Sigmoid colon (tissue), 6 donors: ENCODE measurements at regions not wholly inside any gene's neighbourhood (a gene's known extent, or its start where the extent isn't known, plus 50 kb on each side); places are given as distances from the start of the nearest gene placed in this dataset.

Experiments
- DNase-seq: peaks from one replicate; pipeline ENCODE4 v3.0.0-alpha.2; 2019
- H3K27ac ChIP-seq, 4 donors: fragments of 200-600 bp; sonication (generic); one replicate each; pipeline ENCODE4 v1.5.1; 2016 to 2019; ENCODE audit warnings: mild to moderate bottlenecking in 1 of 4
- H3K27me3 ChIP-seq, 3 donors: fragments of 200-600 bp; sonication (generic); one replicate each; pipeline ENCODE4 v1.5.1; 2019; ENCODE audit warnings: mild to moderate bottlenecking in 1 of 3
- H3K36me3 ChIP-seq, 4 donors: fragments of 200-600 bp; sonication (generic); one replicate each; pipeline ENCODE4 v1.5.1; 2016 to 2019
- H3K4me1 ChIP-seq, 4 donors: fragments of 200-600 bp; sonication (generic); one replicate each; pipeline ENCODE4 v1.5.1; 2017 to 2019
- H3K4me3 ChIP-seq, 4 donors: fragments of 200-600 bp; sonication (generic); one replicate each; pipeline ENCODE4 v1.5.1; 2017 to 2019; ENCODE audit warnings: mild to moderate bottlenecking in 2 of 4, moderate library complexity in 1 of 4
- H3K9me3 ChIP-seq, 4 donors: fragments of 200-600 bp in 3 of 4; sonication (generic) in 3 of 4; one replicate each; pipeline versions ENCODE4 v1.5.1 to v1.6.1; 2013 to 2019
- CTCF ChIP-seq, 4 experiments: fragments of 450-650 bp in 3 of 4; fragments of 200-600 bp in 1 of 4; IDR thresholded peaks; one replicate each; pipeline ENCODE4 v1.5.1; 2016 to 2019; ENCODE audit warnings: antibody characterized with exemption in 4 of 4, mild to moderate bottlenecking in 3 of 4, moderate library complexity in 2 of 4
- EP300 ChIP-seq, 4 donors: sonication (generic); formaldehyde crosslinking; IDR thresholded peaks; one replicate each; pipeline ENCODE4 v1.6.1; 2017; ENCODE audit warnings: antibody characterized with exemption in 4 of 4
- POLR2A ChIP-seq, 2 donors: fragments of 450-650 bp; IDR thresholded peaks; one replicate each; pipeline ENCODE4 v1.6.1; 2016; ENCODE audit warnings: antibody characterized with exemption in 2 of 2, mild to moderate bottlenecking in 2 of 2, moderate library complexity in 2 of 2
- POLR2AphosphoS5 ChIP-seq, 4 donors: sonication (generic); formaldehyde crosslinking; IDR thresholded peaks; one replicate each; pipeline ENCODE4 v1.6.1; 2017; ENCODE audit warnings: antibody characterized with exemption in 4 of 4
- WGBS, 2 donors: extraction: QIAGEN DNeasy Blood & Tissue Kit; methylation state at CpG; one replicate each; pipeline ENCODE4 v1.1.7; 2013; 5-methylcytosine and 5-hydroxymethylcytosine counted together
- intact Hi-C: fragments of 100-400 bp; cut with DNase I; formaldehyde crosslinking; loops from one replicate; pipeline ENCODE4 v1.15.1; 2023
- donor health status: healthy with polysubstance abuse.
- donor health status: healthy.

- Histone ChIP-seq H3K27me3 (no peaks in the 10 kb centered on the region), H3K36me3 (no peaks in the 10 kb centered on the region), H3K9me3 (no peaks in the 10 kb centered on the region), H3K27ac (no peak overlapping the region), H3K4me1 (peaks cover 0 to 10% (median 0%) of the 10 kb centered on the region in 4 donors), H3K4me3 (no peak overlapping the region)
- WGBS, 2 donors = 49 to 58% methylated on average over 6 of the region's 6 CpGs
- intact Hi-C loops = no loop called here
- TF ChIP-seq POLR2AphosphoS5 (IDR thresholded peaks at IDR 0.05) = no peak
- TF ChIP-seq POLR2A (IDR thresholded peaks at IDR 0.05) = no peak
- no peak for TF ChIP-seq EP300 (IDR thresholded peaks at IDR 0.05)
- no peak for TF ChIP-seq CTCF (IDR thresholded peaks at IDR 0.05)
- no peak for DNase-seq
These were observed 195.5 kb upstream of the PRNP start for GRCh38 chr20:4490606-4491280.

- Histone ChIP-seq H3K4me1 (peaks cover 0 to 10% (median 0%) of the 10 kb centered on the region in 4 donors), H3K4me3 (no peak overlapping the region), H3K9me3 (no peaks in the 10 kb centered on the region), H3K36me3 (no peaks in the 10 kb centered on the region), H3K27me3 (no peaks in the 10 kb centered on the region), H3K27ac (no peak overlapping the region)
- TF ChIP-seq CTCF (IDR thresholded peaks at IDR 0.05) (no peak), POLR2A (IDR thresholded peaks at IDR 0.05) (no peak), EP300 (IDR thresholded peaks at IDR 0.05) (no peak), POLR2AphosphoS5 (IDR thresholded peaks at IDR 0.05) (no peak)
- no peak for DNase-seq
- WGBS, 2 donors = 80 to 86% methylated on average over 3 of the region's 3 CpGs
- intact Hi-C loops = no loop called here
These were observed 196.2 kb upstream of the PRNP start for GRCh38 chr20:4490045-4490444.

- intact Hi-C loops = no loop called here
- H3K4me1 ChIP-seq = peaks cover 0 to 10% (median 0%) of the 10 kb centered on the region in 4 donors
- no peaks in the 10 kb centered on the region for H3K36me3 ChIP-seq
- H3K4me3 ChIP-seq = no peak overlapping the region
- WGBS, 2 donors = 84 to 85% methylated on average over 9 of the region's 9 CpGs
- no peaks in the 10 kb centered on the region for H3K27me3 ChIP-seq
- H3K27ac ChIP-seq = no peak overlapping the region
- TF ChIP-seq CTCF (IDR thresholded peaks at IDR 0.05) (no peak), EP300 (IDR thresholded peaks at IDR 0.05) (no peak), POLR2AphosphoS5 (IDR thresholded peaks at IDR 0.05) (no peak), POLR2A (IDR thresholded peaks at IDR 0.05) (no peak)
- DNase-seq = no peak
- H3K9me3 ChIP-seq = no peaks in the 10 kb centered on the region
These were observed 197.6 kb upstream of the PRNP start for GRCh38 chr20:4488407-4489339.

- TF ChIP-seq EP300 (IDR thresholded peaks at IDR 0.05) = no peak
- H3K4me1 ChIP-seq = no peaks in the 10 kb centered on the region
- no peaks in the 10 kb centered on the region for H3K36me3 ChIP-seq
- DNase-seq = no peak
- 66 to 71% methylated on average over 5 of the region's 5 CpGs for WGBS, 2 donors
- intact Hi-C loops = no loop called here
- no peak overlapping the region for H3K27ac ChIP-seq
- no peaks in the 10 kb centered on the region for H3K9me3 ChIP-seq
- no peaks in the 10 kb centered on the region for H3K27me3 ChIP-seq
- no peak overlapping the region for H3K4me3 ChIP-seq
These were observed 201.8 kb upstream of the PRNP start for GRCh38 chr20:4484379-4484997.

GRCh38 chr20:4483961-4484360, 202.3 kb upstream of the PRNP start:
- intact Hi-C loops = no loop called here
- TF ChIP-seq POLR2AphosphoS5 (IDR thresholded peaks at IDR 0.05) (no peak), EP300 (IDR thresholded peaks at IDR 0.05) (no peak), POLR2A (IDR thresholded peaks at IDR 0.05) (no peak), CTCF (IDR thresholded peaks at IDR 0.05) (no peak)
- no peak overlapping the region for H3K4me3 ChIP-seq
- H3K36me3 ChIP-seq = no peaks in the 10 kb centered on the region
- H3K4me1 ChIP-seq = no peaks in the 10 kb centered on the region
- no peaks in the 10 kb centered on the region for H3K27me3 ChIP-seq
- DNase-seq = no peak
- H3K27ac ChIP-seq = no peak overlapping the region
- no peaks in the 10 kb centered on the region for H3K9me3 ChIP-seq
